Upper lobe of left lung (tissue), 6 donors: ENCODE measurements at regions not wholly inside any gene's neighbourhood (a gene's known extent, or its start where the extent isn't known, plus 50 kb on each side); places are given as distances from the start of the nearest gene placed in this dataset.

Source experiments
- ATAC-seq, 2 donors: fragments of 200-7000 bp; cut with Tn5 transposase; one replicate each; pipeline ENCODE4 v1.9.1; 2022; ENCODE audit warnings: mild to moderate bottlenecking in 2 of 2, moderate library complexity in 2 of 2; ENCODE audit not compliant: low FRiP score in 2 of 2
- DNase-seq, 2 donors: peaks; one replicate each; pipeline ENCODE4 v3.0.0-alpha.2; 2019 to 2020
- H3K27ac ChIP-seq, 4 donors: fragments of 200-600 bp; sonication (generic); one replicate each; pipeline ENCODE4 v1.5.1; 2016 to 2019
- H3K27me3 ChIP-seq, 4 donors: fragments of 200-600 bp; sonication (generic); one replicate each; pipeline ENCODE4 v1.5.1; 2017 to 2019
- H3K36me3 ChIP-seq, 4 donors: fragments of 200-600 bp; sonication (generic); one replicate each; pipeline ENCODE4 v1.5.1; 2016 to 2019
- H3K4me1 ChIP-seq, 4 donors: fragments of 200-600 bp; sonication (generic); one replicate each; pipeline ENCODE4 v1.5.1; 2018 to 2019
- H3K4me3 ChIP-seq, 4 donors: fragments of 200-600 bp; sonication (generic); one replicate each; pipeline ENCODE4 v1.5.1; 2017 to 2019; ENCODE audit warnings: mild to moderate bottlenecking in 2 of 4, moderate library complexity in 1 of 4
- H3K9me3 ChIP-seq, 4 donors: fragments of 200-600 bp; sonication (generic); one replicate each; pipeline ENCODE4 v1.5.1; 2018 to 2019
- EP300 ChIP-seq, 4 donors: sonication (generic); formaldehyde crosslinking; IDR thresholded peaks; one replicate each; pipeline ENCODE4 v1.5.1; 2017; ENCODE audit warnings: antibody characterized with exemption in 4 of 4, control low read depth in 2 of 4
- POLR2A ChIP-seq, 4 donors: fragments of 450-650 bp; IDR thresholded peaks; one replicate each; pipeline ENCODE4 v1.5.1; 2016 to 2017; ENCODE audit warnings: antibody characterized with exemption in 4 of 4, mild to moderate bottlenecking in 2 of 4
- POLR2AphosphoS5 ChIP-seq, 2 donors: sonication (generic); formaldehyde crosslinking; IDR thresholded peaks; one replicate each; pipeline ENCODE4 v1.5.1; 2017; ENCODE audit warnings: antibody characterized with exemption in 2 of 2
- WGBS, 2 donors: methylation state at CpG; one replicate each; pipeline ENCODE4 v1.1.5; 2017 to 2018; 5-methylcytosine and 5-hydroxymethylcytosine counted together
- TF ChIP-seq, protein P1 (sequence below), 6 experiments: fragments of 450-650 bp in 4 of 6; fragments of 200-600 bp in 2 of 6; sonication (generic) in 2 of 6; IDR thresholded peaks; one replicate each; pipeline ENCODE4 v1.5.1; 2016 to 2019; ENCODE audit warnings: antibody characterized with exemption in 6 of 6
- donor health status: DM: no; HTN: no; CAD: no; lungs with moderate emphysema.
- donor health status: DM: no; HTN: yes; CAD: no; lungs with severe emphysema.

GRCh38 chr20:39878320-39878719 lies 810.7 kb downstream of the MAFB start:
- Histone ChIP-seq H3K4me3 (no peak overlapping the region), H3K27ac (no peak overlapping the region), H3K27me3 (no peaks in the 10 kb centered on the region), H3K36me3 (no peaks in the 10 kb centered on the region), H3K4me1 (peaks cover 0 to 4% (median 1%) of the 10 kb centered on the region in 4 donors), H3K9me3 (no peaks in the 10 kb centered on the region)
- no peak for DNase-seq
- WGBS, 2 donors, result 62 to 67% methylated on average over 2 of the region's 2 CpGs
- ATAC-seq, result no peak
- TF ChIP-seq EP300 (IDR thresholded peaks at IDR 0.05) (no peak), POLR2A (IDR thresholded peaks at IDR 0.05) (no peak), POLR2AphosphoS5 (IDR thresholded peaks at IDR 0.05) (no peak)
- TF ChIP-seq, protein P1, sequence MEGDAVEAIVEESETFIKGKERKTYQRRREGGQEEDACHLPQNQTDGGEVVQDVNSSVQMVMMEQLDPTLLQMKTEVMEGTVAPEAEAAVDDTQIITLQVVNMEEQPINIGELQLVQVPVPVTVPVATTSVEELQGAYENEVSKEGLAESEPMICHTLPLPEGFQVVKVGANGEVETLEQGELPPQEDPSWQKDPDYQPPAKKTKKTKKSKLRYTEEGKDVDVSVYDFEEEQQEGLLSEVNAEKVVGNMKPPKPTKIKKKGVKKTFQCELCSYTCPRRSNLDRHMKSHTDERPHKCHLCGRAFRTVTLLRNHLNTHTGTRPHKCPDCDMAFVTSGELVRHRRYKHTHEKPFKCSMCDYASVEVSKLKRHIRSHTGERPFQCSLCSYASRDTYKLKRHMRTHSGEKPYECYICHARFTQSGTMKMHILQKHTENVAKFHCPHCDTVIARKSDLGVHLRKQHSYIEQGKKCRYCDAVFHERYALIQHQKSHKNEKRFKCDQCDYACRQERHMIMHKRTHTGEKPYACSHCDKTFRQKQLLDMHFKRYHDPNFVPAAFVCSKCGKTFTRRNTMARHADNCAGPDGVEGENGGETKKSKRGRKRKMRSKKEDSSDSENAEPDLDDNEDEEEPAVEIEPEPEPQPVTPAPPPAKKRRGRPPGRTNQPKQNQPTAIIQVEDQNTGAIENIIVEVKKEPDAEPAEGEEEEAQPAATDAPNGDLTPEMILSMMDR (IDR thresholded peaks at IDR 0.05), result no peak

- DNase-seq (no peak), ATAC-seq (no peak)
- Histone ChIP-seq H3K4me1 (peaks cover 0 to 4% (median 1%) of the 10 kb centered on the region in 4 donors), H3K36me3 (no peaks in the 10 kb centered on the region), H3K4me3 (no peak overlapping the region), H3K27me3 (no peaks in the 10 kb centered on the region), H3K9me3 (no peaks in the 10 kb centered on the region), H3K27ac (no peak overlapping the region)
- 58 to 59% methylated on average over 2 of the region's 2 CpGs for WGBS, 2 donors
- TF ChIP-seq POLR2AphosphoS5 (IDR thresholded peaks at IDR 0.05) (no peak), POLR2A (IDR thresholded peaks at IDR 0.05) (no peak), EP300 (IDR thresholded peaks at IDR 0.05) (no peak)
- TF ChIP-seq, protein P1 (IDR thresholded peaks at IDR 0.05), result no peak
Measured at GRCh38 chr20:39877788-39878187, 811.2 kb downstream of the MAFB start.

DNA sequence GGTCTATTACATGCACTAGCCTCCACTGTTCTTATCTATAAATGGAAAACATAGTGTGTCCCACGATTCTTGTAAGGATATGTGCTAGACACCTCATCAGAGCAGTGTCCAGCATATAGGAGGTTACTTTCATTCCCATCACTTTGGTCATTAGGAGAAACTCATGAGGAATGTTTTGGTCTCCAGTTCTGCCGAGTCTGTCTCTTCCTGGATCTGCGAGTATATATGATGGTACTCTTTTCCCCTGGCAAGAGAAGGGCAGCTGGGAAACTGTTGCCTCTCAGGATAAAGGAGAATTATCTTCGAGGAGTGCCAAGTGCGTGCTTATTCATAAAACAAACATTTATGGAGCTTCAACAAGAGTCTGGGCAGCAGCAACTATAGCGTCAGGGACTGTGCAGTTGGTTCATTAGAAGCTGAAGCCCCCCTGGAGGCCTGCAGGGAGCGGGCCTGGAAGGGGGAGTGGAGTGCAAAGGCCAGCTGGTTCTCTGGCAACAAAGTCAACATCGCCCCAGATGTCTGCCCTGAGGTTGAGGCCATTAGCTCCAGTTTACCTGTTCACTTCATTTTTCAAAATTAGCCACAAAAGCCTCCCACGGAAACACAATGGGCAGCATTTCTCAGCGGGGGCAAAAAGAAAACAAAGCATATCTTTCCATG lies 811.9 kb downstream of the MAFB start:
- Histone ChIP-seq H3K27ac (no peak overlapping the region), H3K36me3 (no peaks in the 10 kb centered on the region), H3K4me3 (no peak overlapping the region), H3K4me1 (peaks cover 0 to 4% (median 1%) of the 10 kb centered on the region in 4 donors), H3K9me3 (no peaks in the 10 kb centered on the region), H3K27me3 (no peaks in the 10 kb centered on the region)
- no peak for TF ChIP-seq POLR2AphosphoS5 (IDR thresholded peaks at IDR 0.05)
- no peak for TF ChIP-seq POLR2A (IDR thresholded peaks at IDR 0.05)
- no peak for TF ChIP-seq EP300 (IDR thresholded peaks at IDR 0.05)
- TF ChIP-seq, protein P1 (IDR thresholded peaks at IDR 0.05), result no peak
- WGBS, 2 donors, result 58 to 62% methylated on average over 9 to 10 of the region's 10 CpGs
- ATAC-seq (no peak), DNase-seq (peak in 1 of 2 donors; percentile 7)

- DNase-seq (no peak), ATAC-seq (no peak)
- Histone ChIP-seq H3K4me1 (peaks cover 0 to 4% (median 1%) of the 10 kb centered on the region in 4 donors), H3K9me3 (no peaks in the 10 kb centered on the region), H3K27me3 (no peaks in the 10 kb centered on the region), H3K36me3 (no peaks in the 10 kb centered on the region), H3K4me3 (no peak overlapping the region), H3K27ac (no peak overlapping the region)
- WGBS, 2 donors, result 61 to 69% methylated on average over 3 of the region's 3 CpGs
- no peak for TF ChIP-seq POLR2AphosphoS5 (IDR thresholded peaks at IDR 0.05)
- TF ChIP-seq, protein P1 (IDR thresholded peaks at IDR 0.05), result no peak
- TF ChIP-seq POLR2A (IDR thresholded peaks at IDR 0.05), result no peak
- TF ChIP-seq EP300 (IDR thresholded peaks at IDR 0.05), result no peak
Measured at GRCh38 chr20:39875492-39876110, 813.4 kb downstream of the MAFB start.
